Tibial artery (tissue), 4 donors: ENCODE measurements at regions not wholly inside any gene's neighbourhood (a gene's known extent, or its start where the extent isn't known, plus 50 kb on each side); places are given as distances from the start of the nearest gene placed in this dataset.

ENCODE experiments used
- DNase-seq, 2 donors: peaks; one replicate each; pipeline ENCODE4 v3.0.0-alpha.2; 2019
- H3K27ac ChIP-seq, 2 donors: fragments of 200-600 bp; sonication (generic) in 1 of 2; 1 replicate in 1 of 2; 2 replicates in 1 of 2; pipeline ENCODE4 v1.5.1; 2018 to 2019; ENCODE audit warnings: mild to moderate bottlenecking in 1 of 2
- H3K27me3 ChIP-seq, 2 donors: fragments of 200-600 bp; sonication (generic) in 1 of 2; one replicate each; pipeline versions ENCODE4 v1.5.1 to v1.6.0; 2016 to 2019
- H3K36me3 ChIP-seq, 3 donors: fragments of 200-600 bp; sonication (generic) in 2 of 3; one replicate each; pipeline ENCODE4 v1.5.1; 2016 to 2019; ENCODE audit warnings: mild to moderate bottlenecking in 2 of 3
- H3K4me1 ChIP-seq, 4 donors: fragments of 200-600 bp; sonication (generic) in 2 of 4; 1 replicate in 3 of 4; 2 replicates in 1 of 4; pipeline ENCODE4 v1.5.1; 2016 to 2019
- H3K4me3 ChIP-seq, 2 donors: fragments of 200-600 bp; sonication (generic) in 1 of 2; 1 replicate in 1 of 2; 2 replicates in 1 of 2; pipeline ENCODE4 v1.5.1; 2018 to 2019; ENCODE audit warnings: mild to moderate bottlenecking in 2 of 2
- H3K9me3 ChIP-seq, 3 donors: fragments of 200-600 bp; sonication (generic) in 1 of 3; one replicate each; pipeline ENCODE4 v1.5.1; 2016 to 2019
- intact Hi-C: fragments of 100-400 bp; cut with DNase I; formaldehyde crosslinking; loops from one replicate; pipeline ENCODE4 v1.15.0; 2023; ENCODE audit warnings: low total_unique reads
- TF ChIP-seq, protein P1 (sequence below), 2 experiments: fragments of 200-600 bp in 1 of 2; fragments of 450-650 bp in 1 of 2; IDR thresholded peaks; one replicate each; pipeline ENCODE4 v1.5.1; 2017 to 2019; ENCODE audit warnings: antibody characterized with exemption in 2 of 2, mild to moderate bottlenecking in 1 of 2, moderate library complexity in 1 of 2

DNA sequence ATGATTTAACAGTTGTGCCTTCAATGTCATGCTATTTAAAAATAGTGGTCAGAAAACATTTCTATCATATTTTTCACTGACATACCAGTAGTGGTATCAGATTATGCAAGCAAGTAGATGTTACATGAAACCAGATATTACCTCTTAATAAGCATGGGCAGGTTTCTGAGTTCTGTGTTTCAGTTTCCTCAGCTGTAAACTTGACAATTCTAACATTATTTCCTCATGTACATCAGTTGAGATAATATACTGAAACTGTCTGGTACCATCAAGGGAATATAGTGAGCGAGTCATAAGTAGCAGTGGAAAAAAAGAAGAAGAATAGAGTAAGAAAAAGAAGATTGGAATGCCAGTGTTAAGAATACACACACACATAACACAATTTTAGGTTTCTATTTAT is 477.9 kb upstream of the MANEA start:
- intact Hi-C loops = no loop called here
- no peak for DNase-seq
- TF ChIP-seq, protein P1, sequence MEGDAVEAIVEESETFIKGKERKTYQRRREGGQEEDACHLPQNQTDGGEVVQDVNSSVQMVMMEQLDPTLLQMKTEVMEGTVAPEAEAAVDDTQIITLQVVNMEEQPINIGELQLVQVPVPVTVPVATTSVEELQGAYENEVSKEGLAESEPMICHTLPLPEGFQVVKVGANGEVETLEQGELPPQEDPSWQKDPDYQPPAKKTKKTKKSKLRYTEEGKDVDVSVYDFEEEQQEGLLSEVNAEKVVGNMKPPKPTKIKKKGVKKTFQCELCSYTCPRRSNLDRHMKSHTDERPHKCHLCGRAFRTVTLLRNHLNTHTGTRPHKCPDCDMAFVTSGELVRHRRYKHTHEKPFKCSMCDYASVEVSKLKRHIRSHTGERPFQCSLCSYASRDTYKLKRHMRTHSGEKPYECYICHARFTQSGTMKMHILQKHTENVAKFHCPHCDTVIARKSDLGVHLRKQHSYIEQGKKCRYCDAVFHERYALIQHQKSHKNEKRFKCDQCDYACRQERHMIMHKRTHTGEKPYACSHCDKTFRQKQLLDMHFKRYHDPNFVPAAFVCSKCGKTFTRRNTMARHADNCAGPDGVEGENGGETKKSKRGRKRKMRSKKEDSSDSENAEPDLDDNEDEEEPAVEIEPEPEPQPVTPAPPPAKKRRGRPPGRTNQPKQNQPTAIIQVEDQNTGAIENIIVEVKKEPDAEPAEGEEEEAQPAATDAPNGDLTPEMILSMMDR (IDR thresholded peaks at IDR 0.05) = no peak
- H3K27me3 ChIP-seq = no peaks in the 10 kb centered on the region
- no peak overlapping the region for H3K4me3 ChIP-seq
- H3K36me3 ChIP-seq = no peaks in the 10 kb centered on the region
- no peaks in the 10 kb centered on the region for H3K4me1 ChIP-seq
- no peak overlapping the region for H3K27ac ChIP-seq
- no peaks in the 10 kb centered on the region for H3K9me3 ChIP-seq

DNA sequence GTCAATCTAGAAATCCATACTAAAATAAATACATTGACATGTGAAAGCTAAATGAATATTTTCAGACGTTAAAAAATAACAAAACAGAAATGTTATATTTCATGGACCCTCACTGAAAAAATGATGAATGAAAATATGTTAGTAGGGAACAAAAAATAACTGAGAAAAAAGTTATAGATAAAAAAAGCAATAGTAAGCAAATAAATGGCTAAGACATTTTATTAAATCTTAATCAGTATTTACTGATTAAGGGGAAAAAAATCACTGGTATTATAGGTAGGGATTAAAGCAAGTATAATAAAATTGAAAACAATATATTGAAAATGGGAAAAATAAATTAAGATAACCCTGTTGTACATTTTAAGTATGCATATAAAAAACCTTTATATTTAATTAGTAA is 468.1 kb upstream of the MANEA start:
- intact Hi-C loops = no loop called here
- no peaks in the 10 kb centered on the region for H3K27me3 ChIP-seq
- TF ChIP-seq, protein P1 (IDR thresholded peaks at IDR 0.05) = no peak
- H3K9me3 ChIP-seq = no peaks in the 10 kb centered on the region
- H3K36me3 ChIP-seq = no peaks in the 10 kb centered on the region
- DNase-seq = no peak
- H3K4me1 ChIP-seq = no peaks in the 10 kb centered on the region
- H3K4me3 ChIP-seq = no peak overlapping the region
- no peak overlapping the region for H3K27ac ChIP-seq

- H3K4me3 ChIP-seq = no peak overlapping the region
- no peak overlapping the region for H3K27ac ChIP-seq
- no peaks in the 10 kb centered on the region for H3K27me3 ChIP-seq
- H3K9me3 ChIP-seq = no peaks in the 10 kb centered on the region
- intact Hi-C loops = no loop called here
- H3K36me3 ChIP-seq = no peaks in the 10 kb centered on the region
- TF ChIP-seq, protein P1 (IDR thresholded peaks at IDR 0.05) = no peak
- DNase-seq = no peak
- no peaks in the 10 kb centered on the region for H3K4me1 ChIP-seq
These were observed 466.6 kb upstream of the MANEA start for GRCh38 chr6:95110767-95111166.

- DNase-seq = no peak
- TF ChIP-seq, protein P1 (IDR thresholded peaks at IDR 0.05) = no peak
- Histone ChIP-seq H3K27ac (no peak overlapping the region), H3K4me3 (no peak overlapping the region), H3K36me3 (no peaks in the 10 kb centered on the region), H3K27me3 (no peaks in the 10 kb centered on the region), H3K9me3 (no peaks in the 10 kb centered on the region), H3K4me1 (no peaks in the 10 kb centered on the region)
- intact Hi-C loops = no loop called here
These were observed 460.1 kb upstream of the MANEA start for GRCh38 chr6:95117236-95117635.

DNA sequence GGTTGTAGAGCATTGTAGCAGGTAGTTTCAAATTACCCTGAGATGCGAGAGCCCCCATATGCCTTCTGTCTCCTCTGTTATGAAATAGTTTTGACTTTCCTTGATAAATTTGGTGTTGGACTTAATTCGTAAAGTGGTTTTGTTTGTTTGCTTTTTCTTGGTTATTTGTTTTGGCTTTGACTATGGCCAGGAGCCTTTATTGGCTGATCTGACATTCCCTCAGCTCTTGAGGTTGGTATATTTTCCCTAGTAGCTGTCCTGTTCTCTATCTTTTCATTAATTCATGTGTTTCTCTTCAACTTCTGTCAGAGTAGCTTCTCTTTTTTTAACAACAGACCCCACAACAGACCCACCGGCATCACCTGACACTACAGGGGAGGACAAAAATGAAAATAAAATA is 457.4 kb upstream of the MANEA start:
- TF ChIP-seq, protein P1 (IDR thresholded peaks at IDR 0.05) = no peak
- DNase-seq = no peak
- Histone ChIP-seq H3K36me3 (no peaks in the 10 kb centered on the region), H3K27ac (no peak overlapping the region), H3K4me1 (no peaks in the 10 kb centered on the region), H3K4me3 (no peak overlapping the region), H3K9me3 (no peaks in the 10 kb centered on the region), H3K27me3 (no peaks in the 10 kb centered on the region)
- intact Hi-C loops = no loop called here

- Histone ChIP-seq H3K27ac (no peak overlapping the region), H3K4me1 (no peaks in the 10 kb centered on the region), H3K36me3 (no peaks in the 10 kb centered on the region), H3K9me3 (no peaks in the 10 kb centered on the region), H3K4me3 (no peak overlapping the region), H3K27me3 (no peaks in the 10 kb centered on the region)
- TF ChIP-seq, protein P1 (IDR thresholded peaks at IDR 0.05) = no peak
- DNase-seq = no peak
- intact Hi-C loops = no loop called here
These were observed 456.4 kb upstream of the MANEA start for GRCh38 chr6:95120984-95121383.
